Smooth muscle cell of the brain vasculature (primary cell): ENCODE measurements at regions not wholly inside any gene's neighbourhood (a gene's known extent, or its start where the extent isn't known, plus 50 kb on each side); places are given as distances from the start of the nearest gene placed in this dataset.

Source experiments
- DNase-seq: peaks from one replicate; pipeline ENCODE4 v3.0.0-alpha.2; 2012; ENCODE audit warnings: low read depth, low spot score

DNA sequence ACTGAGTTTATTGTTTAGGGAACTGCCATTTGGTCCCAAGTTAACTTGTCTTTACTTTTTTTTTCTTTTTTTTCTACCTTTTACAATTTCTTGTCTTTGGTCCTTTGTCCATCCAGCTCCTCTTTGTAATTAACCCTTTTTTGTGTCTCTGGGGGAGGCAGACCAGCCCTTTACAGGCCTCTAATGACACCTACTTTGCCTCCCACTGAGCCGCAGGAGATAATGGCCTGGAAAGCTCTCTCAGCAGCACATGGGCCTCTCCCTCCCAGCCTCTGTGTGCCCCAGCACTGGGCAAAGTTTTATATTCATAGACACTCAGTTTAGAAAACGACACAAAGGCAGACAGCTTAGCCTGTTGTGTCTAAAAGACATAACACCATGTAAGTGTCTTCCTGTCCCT is 480.4 kb downstream of the SOX6 start:
- no peak for DNase-seq

DNA sequence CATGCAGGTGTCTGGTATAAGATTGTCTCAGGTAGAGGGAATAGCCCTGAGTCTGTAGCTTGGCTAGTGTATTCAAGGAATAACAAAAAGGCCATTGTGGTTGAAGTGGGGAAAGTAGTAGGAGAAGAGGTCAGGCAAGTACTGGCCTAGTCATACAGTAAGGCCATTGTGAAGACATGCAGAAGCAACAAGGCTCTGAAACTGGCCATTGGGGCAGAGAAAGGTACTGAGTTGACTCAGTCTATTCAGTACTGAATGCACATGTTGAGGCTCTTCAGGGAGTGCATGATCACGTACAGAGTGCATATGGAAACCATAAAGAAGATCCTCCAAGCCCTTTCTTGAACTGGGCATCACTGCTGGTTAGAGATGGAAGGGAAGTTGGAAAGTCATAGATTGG is 477.6 kb downstream of the SOX6 start:
- no peak for DNase-seq

GRCh38 chr11:15880291-15880690 is 476.1 kb downstream of the SOX6 start:
- DNase-seq, result no peak

- no peak for DNase-seq
These were observed 473.4 kb downstream of the SOX6 start for GRCh38 chr11:15882876-15883454.

- DNase-seq, result no peak
These were observed 472.9 kb downstream of the SOX6 start for GRCh38 chr11:15883455-15883920.

- DNase-seq, result no peak
These were observed 472.2 kb downstream of the SOX6 start for GRCh38 chr11:15884141-15884540.

- DNase-seq, result no peak
These were observed 471.4 kb downstream of the SOX6 start for GRCh38 chr11:15884777-15885540.

- DNase-seq, result no peak
These were observed 470.5 kb downstream of the SOX6 start for GRCh38 chr11:15885854-15886253.

GRCh38 chr11:15886299-15886698 is 470.0 kb downstream of the SOX6 start:
- DNase-seq, result no peak

GRCh38 chr11:15886866-15887265 is 469.5 kb downstream of the SOX6 start:
- DNase-seq, result no peak

GRCh38 chr11:15888556-15889345 is 467.6 kb downstream of the SOX6 start:
- no peak for DNase-seq

- DNase-seq, result no peak
These were observed 466.8 kb downstream of the SOX6 start for GRCh38 chr11:15889363-15890030.

DNA sequence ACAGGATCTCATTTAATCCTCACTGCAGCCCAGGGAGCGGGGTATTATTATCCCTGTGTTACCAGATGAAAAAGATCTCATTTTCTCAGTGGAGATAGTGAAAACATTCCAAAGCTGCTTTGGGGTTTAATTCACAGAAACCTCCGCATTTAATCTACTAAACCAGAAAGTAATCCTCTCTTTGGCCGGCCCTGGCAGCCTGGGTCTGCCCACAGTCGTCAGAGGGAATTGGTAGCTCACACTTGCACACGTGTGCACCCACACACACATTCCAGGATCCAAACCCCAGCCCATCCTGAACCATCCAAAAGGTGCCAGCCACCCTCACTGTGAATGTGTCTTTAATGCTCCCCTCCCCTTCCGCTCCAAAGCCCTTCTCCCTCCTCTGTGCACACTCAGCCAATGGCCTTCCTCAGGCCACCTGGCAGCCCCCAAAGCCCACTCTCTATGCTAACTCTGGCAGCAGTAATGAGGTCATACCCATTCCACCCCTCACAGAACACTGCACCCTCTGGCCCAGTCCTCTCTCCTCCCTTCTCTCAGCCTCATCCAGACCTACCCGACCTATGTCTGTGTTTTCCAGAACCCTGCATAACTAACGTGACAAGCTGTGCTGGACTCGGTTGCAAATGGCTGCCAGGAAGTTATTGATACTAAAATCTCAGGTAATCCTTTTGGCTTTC is 466.2 kb downstream of the SOX6 start:
- no peak for DNase-seq

GRCh38 chr11:15893080-15893492 is 463.3 kb downstream of the SOX6 start:
- no peak for DNase-seq

GRCh38 chr11:15896026-15896425 is 460.3 kb downstream of the SOX6 start:
- no peak for DNase-seq

DNA sequence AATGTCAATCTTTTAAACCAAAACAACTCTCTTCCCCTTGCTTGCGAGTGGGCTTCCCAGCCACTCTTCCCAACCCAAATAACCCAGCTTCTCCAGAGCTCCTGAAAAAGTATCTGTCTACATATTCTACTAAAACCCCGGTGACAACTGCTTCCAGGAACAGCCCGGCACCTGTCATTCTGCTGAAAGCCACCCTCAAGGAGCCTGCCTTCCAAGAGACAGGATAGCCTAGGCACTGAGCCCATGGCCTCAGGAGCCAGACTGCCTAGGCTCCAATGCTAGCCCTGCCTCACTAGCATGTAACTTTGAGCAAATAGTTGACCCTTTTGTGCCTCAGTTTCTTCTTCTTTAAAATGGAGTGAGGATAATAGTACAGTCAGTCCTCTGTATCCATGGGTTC is 459.8 kb downstream of the SOX6 start:
- DNase-seq, result no peak

- no peak for DNase-seq
These were observed 459.0 kb downstream of the SOX6 start for GRCh38 chr11:15897211-15897960.

DNA sequence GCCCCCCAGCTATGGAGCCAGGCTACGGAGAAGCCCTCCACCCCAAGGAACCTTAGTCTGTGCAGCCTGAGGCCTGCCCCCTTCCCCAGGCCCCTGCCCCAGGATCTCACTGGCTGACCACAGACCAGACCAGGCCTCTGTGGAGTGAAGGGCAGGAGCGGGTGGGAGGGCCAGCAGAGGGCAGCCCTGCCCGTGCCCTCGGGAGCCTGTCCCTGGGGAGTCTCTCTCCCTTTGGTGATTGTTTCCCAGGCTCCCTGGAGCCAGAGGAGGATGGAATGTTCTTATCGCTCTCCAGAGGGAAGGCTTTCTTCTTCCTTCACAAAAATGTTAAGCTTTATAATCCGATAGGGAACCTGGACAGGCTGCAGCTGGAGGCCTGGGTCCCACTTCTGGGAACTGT is 455.3 kb downstream of the SOX6 start:
- DNase-seq, result no peak

GRCh38 chr11:15901790-15902189 is 454.6 kb downstream of the SOX6 start:
- DNase-seq, result no peak

DNA sequence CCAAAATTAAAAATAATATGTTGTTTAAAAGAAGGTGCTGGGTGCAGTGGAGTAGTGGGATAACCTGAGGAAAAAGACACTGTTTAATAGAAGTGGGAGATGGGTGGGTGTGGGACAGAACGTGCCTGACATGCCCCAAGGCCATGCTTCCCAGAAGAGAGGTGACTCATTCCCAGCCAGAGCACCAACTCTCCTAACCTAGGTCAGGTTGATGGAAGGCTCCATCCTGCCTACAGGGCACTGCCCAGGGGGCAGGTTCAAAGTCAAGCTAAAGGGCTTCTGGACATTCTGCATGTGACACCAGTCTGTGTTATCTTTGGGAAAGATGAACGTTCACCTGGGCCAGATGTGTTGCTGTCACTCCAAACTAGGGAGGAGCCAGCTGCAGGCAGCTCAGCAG is 453.1 kb downstream of the SOX6 start:
- DNase-seq, result no peak
